Hematopoietic multipotent progenitor cell treated with erythropoietin and hydrocortisone succinate and interleukin-3 and kit ligand, for 4 days (in vitro differentiated cells): ENCODE measurements at regions not wholly inside any gene's neighbourhood (a gene's known extent, or its start where the extent isn't known, plus 50 kb on each side); places are given as distances from the start of the nearest gene placed in this dataset.
"Not testable (repeated sequence)": the region's sequence is repeated elsewhere in the genome, so short reads cannot be mapped to it uniquely, and the experiment has no call there.

Experiments used
- DNase-seq: peaks from one replicate; pipeline ENCODE4 v3.0.0-alpha.2; 2015

DNA sequence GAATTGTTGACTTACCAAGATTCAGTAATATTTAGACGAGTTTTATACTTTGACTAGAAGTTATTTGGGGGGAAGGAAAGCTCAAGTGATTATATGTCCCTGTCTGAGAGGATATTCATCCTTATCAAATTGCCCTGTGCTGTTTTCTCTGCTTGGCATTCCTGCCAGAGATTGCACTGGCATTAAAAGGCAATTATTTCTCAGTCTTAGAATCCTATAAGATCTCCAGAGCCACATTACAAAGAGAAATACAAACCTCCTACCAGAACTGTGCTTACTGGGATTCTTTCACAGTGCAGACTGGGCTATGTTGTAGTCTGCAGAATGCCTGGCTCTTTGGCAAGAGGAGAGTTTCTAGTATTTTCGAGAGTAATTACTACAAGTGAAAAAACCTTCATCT lies 342.4 kb downstream of the HGF start:
- DNase-seq: no peak

DNA sequence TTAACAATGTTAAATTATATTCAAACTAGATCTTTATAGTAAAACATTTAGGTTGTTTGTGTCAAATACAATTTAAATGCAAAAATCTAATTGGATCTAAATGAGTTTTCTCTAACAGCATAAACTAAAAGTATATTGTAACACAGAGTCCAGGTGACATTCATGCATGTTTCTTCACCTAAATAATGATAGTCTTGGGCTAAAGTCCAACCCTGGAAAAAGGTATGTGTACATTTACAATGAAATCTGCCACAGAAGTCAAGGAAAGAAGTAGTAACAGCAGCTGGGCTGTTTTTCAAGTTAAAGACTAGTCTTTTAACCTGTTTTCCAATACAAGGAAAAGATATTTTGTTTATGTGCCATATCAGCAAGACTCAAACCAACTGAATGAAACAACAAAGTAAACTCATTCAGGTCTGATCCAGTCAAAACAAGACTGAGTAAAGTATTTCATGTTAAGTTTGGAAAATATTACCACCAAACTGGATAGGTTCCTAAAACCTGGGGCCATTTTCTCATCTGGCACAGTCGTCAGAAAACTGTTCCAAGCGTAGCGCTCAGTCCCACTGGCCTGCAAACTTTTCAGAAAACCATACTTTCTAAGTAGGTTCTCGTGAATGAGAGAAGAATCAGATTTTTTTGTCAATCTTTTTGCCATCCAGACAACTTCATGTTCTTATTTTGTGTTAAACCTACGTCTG lies 349.2 kb downstream of the HGF start:
- no peak for DNase-seq

DNA sequence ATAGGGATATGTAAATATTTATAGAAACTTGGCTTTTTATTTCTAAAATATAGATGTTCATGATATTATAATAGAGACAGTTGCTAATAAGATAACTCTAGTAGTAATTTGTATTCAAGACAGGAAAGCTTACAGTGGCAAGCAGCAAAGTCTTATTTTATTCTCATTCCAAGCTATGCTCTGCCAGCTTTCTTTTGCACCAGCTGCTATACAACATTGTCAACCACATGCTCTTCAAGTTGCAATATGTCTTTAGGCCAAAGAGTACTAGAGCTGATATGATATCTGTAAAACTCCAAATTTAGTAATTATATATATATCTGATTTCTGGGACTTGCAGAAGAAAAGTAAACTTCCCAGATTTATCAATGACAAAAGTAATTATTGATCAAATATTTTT lies 350.1 kb downstream of the HGF start:
- DNase-seq: no peak

DNA sequence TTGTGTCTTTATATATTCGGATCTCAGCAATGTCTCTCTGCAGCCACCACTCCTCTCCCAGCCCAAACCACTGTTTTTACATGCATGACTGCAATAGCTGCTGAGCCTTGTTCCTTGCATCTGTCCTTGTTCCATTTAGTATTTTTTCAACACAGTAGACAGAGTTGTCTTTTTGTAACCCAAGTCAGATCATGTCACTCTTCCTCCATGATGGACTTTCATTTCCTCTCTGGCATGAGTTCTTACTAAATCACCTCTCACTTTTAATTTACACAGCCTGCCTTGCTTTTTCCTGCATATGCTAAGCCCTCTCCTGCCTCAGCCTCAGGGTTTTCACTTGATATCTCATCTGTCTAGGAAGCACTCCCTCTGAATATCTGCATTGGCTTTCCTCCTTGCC lies 353.2 kb downstream of the HGF start:
- DNase-seq: no peak

DNA sequence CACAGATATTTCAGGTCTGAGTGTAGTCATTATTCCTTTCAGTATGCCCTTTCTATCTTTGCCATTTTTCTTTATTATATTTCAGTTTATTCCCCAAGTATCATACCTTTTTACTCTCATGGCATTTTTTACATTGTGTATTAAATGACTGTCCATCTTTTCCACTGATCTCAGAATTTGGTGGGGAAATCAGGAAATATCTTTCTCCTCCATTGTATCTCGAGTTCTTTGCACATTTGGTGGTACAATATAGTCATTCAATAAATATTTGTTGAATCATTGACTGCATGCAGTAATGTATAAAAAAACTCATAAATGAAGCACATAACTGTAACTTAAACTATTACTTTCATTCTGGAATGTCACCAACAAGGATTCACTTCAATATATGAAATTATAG lies 354.7 kb downstream of the HGF start:
- DNase-seq: no peak

DNA sequence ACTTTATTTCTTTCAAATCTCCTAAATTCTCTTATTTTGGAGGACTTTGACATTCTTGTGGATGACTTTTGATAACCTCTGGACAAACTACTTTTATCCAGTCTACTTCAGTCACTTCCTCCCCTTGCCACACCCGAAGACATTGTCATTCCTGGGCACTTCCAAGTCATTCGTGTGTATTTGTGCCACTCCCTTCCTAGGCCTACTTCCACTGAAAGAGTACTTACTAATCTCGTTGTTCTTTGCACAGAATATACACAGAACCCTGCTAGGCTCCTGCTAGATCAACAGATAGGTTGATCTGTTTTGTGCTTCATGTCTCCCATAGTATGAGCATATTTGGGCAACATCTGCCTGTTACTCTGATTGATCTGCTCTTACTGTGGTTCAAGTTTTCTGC lies 355.4 kb downstream of the HGF start:
- DNase-seq: no peak

DNA sequence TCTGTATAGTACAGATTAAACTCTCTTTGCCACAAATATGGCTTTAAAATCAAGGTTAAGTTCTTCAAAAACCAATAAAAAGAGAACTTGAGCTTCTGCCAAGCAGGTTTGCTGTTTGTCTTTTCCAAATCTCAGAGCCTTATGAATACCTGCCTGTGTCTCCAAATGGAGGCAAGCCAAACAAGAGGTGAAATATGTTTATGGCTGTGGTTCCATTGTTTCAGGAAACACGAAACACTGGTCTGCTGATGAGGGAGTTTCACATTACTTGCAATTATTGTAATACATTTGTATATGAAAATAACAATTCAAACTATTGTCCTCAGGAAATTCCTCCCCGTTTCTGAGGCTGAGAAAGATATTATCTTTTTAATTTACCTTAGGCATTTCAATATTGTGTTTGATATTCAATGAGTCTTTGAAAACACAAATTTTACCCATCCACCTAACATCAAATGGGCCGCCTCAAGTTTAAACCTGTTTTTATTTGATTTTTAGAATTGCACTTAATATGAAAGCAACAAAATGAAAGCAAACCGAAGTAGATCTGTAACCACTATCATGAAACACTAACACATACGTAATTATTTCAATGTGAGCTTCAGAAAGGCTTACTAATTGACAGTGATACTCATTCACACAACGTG lies 359.3 kb downstream of the HGF start:
- no peak for DNase-seq

DNA sequence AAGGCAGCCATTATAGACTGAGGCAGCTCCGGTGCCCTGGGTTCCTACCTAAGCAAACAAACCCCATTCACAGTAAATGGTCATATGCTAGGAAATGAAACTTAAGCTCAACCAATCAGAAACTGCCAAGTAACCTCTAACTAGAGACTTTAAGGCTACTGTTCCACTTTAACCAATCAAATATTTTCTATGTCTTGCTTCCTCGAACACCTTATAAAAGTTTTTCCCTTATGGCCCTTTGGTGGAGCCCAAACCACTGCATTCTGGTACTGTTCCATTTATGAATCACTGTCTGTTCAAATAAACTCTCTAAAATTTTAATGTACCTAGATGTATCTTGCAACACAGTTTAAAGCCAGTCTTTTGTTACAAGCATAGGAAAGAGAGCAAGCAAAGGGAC lies 361.1 kb downstream of the HGF start:
- DNase-seq: no peak

DNA sequence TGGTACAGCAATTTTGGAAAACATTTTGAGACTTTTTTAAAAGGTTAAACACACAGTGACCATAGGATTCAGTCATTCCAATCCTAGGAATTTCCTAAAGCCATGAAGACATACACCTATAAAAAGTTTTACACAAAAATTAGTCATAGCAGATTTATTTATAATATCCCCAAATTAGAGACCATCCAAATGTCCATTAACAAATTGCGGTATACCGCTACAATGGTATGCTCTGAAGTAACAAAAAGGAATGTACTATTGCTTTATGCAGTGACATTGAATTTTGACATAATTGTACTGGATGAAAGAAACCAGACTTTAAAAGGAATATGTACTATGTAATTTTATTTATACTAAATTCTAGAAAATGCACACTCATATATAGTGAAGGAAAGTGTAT lies 362.8 kb downstream of the HGF start:
- DNase-seq: no peak

DNA sequence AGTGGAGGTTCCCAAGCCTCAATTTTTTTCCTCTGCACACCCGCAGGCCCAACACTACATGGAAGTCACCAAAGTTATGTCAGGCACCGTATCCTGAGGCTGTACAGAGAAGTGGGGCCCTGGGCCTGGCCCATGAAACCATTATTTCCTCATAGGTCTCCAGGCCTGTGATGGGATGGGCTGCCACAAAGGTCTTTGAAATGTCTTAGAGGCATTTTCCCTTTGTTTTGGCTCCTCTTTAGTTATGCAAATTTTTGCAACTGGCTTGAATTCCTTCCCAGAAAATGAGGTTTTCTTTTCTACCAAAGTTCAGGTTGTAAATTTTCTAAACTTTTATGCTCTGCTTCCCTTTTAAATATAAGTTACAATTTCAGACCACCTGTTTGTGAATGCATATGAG lies 365.2 kb downstream of the HGF start:
- no peak for DNase-seq

DNA sequence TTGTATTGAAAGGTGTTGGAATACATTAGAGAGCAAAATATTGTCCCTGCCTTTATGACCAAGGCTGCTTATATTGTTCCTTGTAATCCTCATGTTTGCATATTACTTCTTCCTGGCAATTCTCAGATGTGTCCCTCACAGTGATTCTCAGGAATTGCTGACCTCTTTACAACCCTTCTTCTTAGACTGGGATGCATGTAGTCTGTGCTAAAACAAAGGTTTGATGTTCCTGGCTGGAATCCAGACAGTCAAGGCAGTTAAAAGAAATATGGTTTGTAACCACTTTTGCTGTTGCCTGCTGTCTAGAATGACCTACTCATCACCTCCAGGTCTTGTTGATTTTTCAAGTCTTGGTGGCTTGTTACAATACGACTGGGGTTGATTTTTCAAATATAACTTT lies 367.6 kb downstream of the HGF start:
- DNase-seq: no peak

DNA sequence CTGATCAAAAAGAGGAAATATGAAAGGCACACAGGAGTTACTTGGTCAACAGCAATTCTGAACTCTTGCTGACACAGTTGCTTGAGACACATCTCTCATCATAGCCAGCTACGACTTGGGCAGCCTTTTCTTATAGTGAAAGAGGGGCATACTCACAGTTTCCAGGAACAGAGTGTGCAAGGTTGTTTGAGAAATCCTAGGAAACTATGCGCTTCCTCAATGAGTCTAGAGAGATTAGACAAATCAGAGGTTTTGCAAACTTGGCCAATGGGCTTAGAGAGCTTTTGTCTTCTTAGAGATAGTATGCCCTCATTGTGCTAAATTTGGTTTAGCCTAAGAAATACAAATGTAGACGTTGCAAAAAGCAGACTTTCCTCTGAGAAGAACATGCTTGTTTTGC lies 370.4 kb downstream of the HGF start:
- peak; percentile 4 for DNase-seq

DNA sequence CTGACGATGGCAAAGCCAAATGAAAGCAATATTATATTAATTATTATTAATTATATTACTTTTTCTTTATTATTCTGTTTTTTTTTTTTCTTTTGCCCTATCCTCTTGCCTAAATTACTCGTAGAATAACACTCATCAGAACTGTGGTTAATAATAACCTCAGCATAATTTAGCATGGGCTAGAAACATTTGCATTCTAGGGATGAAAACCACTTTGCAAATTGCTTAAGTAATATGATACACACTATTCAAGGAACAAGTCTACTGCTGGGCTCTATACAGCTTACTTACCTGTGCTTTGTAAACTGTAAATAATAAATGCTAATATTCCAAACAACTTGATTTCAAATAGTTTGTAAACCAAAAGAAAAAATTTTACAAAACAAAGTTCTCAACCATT lies 375.8 kb downstream of the HGF start:
- DNase-seq: no peak

DNA sequence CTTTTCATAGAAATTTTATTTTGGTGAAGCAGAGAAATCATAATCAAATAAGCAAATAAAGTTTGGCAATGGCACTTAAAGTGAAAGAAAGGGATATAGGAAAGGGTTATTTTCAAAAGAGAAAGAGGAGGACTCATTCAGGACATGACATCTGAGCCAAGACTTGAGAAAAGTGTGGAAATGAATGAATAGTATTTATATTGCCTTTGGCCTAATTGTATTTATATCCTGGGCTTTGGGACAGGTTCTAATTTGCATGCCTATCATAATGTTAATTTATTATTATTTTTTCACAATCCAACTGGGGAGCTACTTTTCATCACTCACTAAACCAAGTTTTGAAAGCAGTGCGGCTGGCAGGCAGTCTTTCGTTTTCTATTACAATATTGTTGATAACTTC lies 376.8 kb downstream of the HGF start:
- no peak for DNase-seq

DNA sequence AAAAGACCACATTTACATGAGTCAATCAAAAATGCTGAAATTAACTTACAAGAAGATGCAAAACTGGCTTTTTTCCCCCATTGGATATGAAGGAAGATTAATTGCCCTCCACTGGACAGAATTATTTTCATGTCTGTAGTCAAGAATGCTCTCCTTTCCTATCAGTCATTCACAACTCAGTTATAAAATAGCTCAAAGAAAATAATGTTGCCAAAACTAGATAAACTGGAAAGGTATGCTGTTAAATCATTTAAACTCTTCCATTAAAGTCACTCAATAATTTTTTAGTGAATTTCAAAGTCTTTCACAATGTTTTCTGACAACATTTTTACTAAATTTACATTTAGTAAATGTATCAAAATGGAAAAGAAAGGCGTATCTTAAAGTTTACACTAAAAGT lies 384.5 kb downstream of the HGF start:
- no peak for DNase-seq

DNA sequence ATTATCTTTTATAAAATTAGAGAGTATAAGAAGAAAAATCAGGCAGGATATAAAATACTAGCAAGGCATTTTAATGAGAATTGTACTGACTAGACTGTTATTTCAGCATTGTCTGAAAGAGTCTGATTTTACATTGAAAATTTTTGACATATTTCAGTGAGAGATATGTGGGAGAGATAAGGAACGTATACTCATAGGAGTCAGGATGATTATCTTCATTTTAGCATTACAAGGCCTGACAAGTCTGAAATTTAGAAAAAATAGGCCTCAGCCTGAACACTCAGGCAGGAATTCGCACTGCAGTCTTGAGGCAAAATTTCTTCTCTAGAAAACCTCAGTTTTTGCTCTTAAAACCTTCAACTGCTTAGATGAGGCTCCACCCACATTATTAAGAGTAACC lies 386.0 kb downstream of the HGF start:
- DNase-seq: no peak

DNA sequence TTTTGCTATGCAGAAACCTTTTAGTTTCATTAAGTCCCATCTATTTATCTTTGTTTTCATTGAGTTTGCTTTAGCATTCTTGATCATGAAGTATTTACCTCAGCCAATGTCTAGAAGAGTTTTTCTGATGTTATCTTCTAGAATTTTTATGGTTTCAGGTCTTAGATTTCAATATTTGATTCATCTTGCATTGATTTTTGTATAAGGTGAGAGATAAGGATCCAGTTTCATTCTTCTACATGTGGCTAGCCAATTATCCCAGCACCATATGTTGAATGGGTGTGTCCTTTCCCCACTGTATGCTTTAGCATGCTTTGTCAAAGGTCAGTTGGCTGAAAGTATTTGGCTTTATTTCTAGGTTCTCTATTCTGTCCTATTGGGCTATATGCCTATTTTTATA lies 395.2 kb downstream of the HGF start:
- DNase-seq: not testable (repeated sequence)

DNA sequence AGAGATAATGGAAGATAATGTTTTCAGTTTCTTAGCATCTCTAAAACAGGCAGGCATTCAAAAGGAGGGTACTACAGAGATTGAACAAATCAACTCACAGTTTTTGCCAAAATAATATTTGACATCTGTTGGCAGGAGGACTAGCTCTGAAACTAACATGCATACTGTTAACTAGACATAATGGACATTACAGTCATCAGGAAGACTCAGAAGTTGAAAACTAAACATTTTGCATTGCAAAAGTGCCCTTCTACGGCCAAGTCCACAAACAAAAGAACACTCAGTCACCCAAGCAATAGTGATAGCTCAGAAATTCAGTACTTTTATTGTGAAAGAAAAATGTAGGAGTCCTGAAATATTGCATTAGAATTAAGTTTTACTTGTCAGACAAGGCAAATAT lies 399.0 kb downstream of the HGF start:
- no peak for DNase-seq

DNA sequence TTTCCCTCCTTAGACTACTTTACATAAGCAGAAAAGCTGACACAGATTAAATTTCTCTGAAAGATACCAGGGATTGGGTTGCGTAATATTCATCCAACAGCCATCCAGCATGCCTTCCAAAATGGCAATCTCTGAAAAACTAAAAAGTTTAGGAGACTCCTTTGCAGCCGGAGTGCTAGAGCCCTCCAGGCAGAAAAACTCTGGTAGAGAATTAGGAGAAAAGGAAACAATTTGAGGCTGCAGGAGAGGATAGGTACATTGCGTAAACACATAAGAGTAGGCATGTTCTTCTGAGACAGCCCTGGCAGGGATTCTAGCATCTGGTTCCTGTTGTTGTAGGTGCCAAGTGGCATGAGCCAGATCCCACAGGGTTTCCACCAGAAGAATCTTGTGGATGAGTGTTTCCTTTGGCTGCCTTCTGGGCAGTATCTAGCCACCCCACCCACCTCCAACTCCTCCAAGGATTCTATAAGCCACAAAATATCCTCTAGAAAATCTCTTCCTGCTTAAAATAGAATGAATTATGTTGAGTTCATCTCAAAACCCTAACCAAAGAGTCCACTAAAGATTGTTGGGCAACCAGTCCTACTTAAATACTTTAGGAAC lies 402.4 kb downstream of the HGF start:
- DNase-seq: peak; percentile 7

DNA sequence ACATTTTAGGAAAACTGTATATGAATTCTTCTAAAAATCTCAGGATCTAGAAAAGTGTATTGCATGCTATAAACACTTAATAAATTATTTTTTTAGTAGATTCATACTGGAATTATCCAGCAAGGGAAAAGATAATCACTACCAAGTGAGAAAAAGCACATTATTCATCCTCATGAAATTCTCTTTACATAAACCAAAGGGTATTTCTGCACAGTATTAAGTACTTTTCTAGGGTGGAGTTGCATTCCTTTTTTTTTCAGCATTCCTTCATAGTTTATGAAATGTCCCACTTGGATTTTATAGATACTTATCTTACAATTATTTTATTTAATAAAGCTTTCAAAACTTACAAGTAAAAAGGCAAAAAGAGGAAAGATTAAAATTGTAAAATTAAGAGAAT lies 403.3 kb downstream of the HGF start:
- no peak for DNase-seq

DNA sequence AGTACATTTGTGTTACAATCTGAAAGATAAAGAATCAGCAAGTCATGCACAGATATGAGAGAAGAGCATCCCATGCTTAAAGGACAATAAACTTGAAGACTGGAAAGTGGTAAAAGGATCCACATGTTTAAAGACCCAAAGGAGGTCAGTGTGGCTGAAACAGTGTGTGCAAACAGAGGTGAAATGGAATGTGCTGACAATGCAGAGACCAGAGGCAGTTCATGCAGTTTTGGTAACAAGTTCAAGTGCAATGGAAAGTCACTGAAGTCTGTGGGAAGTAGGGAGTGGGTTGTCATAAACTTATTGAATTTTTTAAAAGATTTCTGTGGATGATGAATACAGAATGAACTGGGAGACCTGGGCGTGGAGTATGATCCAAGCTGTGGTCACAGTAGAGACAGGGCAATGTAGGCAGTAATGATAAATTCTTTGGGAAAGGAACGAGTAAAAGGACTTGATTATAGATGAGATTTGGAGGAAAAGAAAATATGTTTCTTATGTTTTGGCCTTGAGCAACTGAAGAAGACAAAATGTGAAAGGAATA lies 408.0 kb downstream of the HGF start:
- no peak for DNase-seq

DNA sequence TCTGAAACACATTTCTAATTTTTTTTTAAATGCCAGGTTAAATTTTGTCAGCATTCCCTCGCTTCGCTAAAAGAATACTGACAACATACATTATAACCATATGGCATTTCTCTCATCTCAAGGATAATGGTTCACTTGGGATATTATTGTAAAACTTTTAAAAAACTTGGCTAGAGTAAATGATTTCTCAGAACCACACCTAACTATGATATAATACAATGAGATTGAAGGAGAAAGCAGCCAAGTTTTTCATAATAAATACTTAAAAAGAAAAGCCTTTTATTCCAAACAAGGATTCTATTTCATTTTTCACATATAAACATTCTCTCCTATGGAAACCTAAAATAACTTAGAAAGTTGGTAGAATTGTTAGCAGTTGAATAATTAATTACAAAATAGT lies 413.9 kb downstream of the HGF start:
- no peak for DNase-seq

DNA sequence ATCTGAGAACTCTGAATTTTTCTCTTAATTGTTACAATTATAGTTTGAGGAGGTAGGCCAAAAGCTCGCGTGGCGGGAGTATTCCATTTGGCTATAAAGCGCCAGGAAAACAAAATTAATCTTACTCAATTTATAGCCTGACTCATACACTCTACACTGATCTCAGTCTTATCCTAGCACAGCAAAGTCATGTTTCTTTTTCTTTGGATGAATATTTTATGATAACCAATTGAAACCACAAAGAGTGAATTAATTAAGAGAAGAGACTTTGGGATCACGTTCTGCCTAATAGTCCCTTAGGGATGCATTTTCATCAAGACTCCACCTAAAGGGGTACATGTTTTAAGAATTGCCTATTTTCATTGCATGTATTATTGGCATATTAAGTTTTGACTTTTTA lies 420.8 kb downstream of the HGF start:
- DNase-seq: no peak

DNA sequence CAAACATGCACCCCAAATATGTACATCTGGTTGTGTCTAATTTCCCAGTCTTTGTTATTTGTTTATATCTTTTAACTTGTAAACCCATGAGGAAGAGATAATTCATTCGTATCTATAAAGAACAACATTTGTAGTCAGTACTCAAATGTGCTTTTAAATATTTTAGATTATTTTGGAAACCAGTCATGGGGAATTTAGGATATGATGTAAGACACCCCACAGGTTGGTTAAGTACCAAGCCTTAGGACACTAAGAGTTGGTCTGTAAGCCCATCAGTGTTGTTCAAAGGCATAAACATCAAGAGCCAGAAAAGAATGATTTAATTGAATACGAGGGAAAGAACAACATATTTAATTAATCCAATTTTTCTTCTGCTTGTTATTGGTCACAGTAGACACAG lies 421.1 kb upstream of the SEMA3C start:
- DNase-seq: no peak

DNA sequence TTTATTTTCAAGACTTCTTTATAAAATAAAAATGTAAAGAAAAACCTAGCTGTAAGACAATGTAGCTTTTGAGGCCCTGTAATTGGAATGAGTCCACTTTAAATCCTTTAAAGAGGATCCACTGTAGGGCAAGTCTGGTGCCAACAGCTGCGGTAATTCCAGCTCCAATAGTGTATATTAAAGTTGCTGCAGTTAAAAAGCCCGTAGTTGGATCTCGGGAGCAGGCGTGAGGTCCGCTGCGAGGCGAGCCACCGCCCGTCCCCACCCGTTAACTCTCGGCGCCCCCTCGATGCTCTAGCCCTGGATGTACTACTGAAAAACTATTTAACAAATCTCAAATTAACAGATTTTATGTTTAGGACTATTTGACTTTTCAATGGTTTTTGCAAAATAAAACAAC lies 414.7 kb upstream of the SEMA3C start:
- DNase-seq: no peak
